VCaP (cell line): ENCODE measurements at regions not wholly inside any gene's neighbourhood (a gene's known extent, or its start where the extent isn't known, plus 50 kb on each side); places are given as distances from the start of the nearest gene placed in this dataset.
A peak's percentile ranks its signal among the peaks of the same experiment; 100 is the strongest.
"Not testable (repeated sequence)": the region's sequence is repeated elsewhere in the genome, so short reads cannot be mapped to it uniquely, and the experiment has no call there.

Source experiments
- H3K27ac ChIP-seq: fragments of 450-650 bp; 2 replicates; pipeline ENCODE4 v1.5.1; 2017
- TF ChIP-seq, protein P1 (sequence below): fragments of 450-650 bp; conservative IDR thresholded peaks from 2 replicates; pipeline ENCODE4 v1.5.1; 2017; ENCODE audit warnings: mild to moderate bottlenecking, moderate library complexity

DNA sequence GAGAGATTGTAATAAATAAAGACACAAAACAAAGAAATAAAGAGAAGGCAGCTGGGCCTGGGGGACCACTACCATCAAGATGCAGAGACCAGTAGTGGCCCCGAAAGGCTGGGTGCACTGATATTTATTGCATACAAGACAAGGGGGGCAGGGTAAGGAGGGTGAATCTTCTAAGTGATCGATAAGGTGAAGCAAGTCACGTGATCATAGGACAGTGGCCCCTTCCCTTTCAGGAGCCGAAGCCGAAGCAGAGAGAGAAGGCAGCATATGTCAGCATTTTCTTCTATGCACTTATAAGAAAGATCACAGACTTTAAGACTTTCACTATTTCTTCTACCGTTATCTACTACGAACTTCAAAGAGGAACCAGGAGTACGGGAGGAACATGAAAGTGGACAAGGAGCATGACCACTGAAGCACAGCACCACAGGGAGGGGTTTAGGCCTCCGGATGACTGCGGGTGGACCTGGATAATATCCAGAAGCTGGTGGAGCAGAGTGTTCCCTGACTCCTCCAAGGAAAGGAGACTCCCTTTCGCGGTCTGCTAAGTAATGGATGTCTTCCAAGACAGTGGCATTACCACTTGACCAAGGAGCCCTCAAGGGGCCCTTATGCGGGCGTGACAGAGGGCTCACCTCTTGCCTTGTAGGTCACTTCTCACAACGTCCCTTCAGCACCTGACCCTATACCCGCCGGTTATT is 126.4 kb downstream of the RBM46 start:
- H3K27ac ChIP-seq: not testable (repeated sequence)

GRCh38 chr4:154908168-154908567 is 127.1 kb downstream of the RBM46 start:
- TF ChIP-seq, protein P1, sequence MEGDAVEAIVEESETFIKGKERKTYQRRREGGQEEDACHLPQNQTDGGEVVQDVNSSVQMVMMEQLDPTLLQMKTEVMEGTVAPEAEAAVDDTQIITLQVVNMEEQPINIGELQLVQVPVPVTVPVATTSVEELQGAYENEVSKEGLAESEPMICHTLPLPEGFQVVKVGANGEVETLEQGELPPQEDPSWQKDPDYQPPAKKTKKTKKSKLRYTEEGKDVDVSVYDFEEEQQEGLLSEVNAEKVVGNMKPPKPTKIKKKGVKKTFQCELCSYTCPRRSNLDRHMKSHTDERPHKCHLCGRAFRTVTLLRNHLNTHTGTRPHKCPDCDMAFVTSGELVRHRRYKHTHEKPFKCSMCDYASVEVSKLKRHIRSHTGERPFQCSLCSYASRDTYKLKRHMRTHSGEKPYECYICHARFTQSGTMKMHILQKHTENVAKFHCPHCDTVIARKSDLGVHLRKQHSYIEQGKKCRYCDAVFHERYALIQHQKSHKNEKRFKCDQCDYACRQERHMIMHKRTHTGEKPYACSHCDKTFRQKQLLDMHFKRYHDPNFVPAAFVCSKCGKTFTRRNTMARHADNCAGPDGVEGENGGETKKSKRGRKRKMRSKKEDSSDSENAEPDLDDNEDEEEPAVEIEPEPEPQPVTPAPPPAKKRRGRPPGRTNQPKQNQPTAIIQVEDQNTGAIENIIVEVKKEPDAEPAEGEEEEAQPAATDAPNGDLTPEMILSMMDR: no peak
- no peak overlapping the region for H3K27ac ChIP-seq

GRCh38 chr4:154911097-154911496 is 130.0 kb downstream of the RBM46 start:
- H3K27ac ChIP-seq: no peak overlapping the region
- TF ChIP-seq, protein P1: peak; percentile 38; the same call in 1 of the 2 replicates

- no peak overlapping the region for H3K27ac ChIP-seq
- TF ChIP-seq, protein P1: no peak
Measured at GRCh38 chr4:154911608-154912098, 130.6 kb downstream of the RBM46 start.

DNA sequence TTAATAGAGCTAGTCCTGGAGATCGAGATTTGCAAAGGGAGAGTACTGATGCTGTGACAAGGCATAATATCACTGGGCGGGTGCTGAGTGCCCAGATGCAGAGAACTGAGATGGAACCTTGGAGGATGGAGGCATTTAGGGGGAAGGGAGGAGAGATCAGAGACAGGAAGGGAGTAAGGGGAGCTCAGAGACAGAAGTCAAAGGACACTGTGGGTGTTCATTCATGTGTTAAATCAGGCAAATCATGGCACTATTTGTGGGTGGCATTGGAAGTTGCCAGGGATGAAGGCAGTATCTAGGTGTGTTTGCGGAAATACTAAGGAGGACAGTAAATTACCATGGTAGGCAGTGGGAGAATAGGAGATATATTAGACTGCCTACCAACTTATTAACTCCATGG is 135.0 kb downstream of the RBM46 start:
- H3K27ac ChIP-seq: no peak overlapping the region
- TF ChIP-seq, protein P1: no peak

GRCh38 chr4:154927126-154927680 is 146.1 kb downstream of the RBM46 start:
- no peak overlapping the region for H3K27ac ChIP-seq
- TF ChIP-seq, protein P1: no peak

GRCh38 chr4:154928640-154929257 is 147.7 kb downstream of the RBM46 start:
- no peak overlapping the region for H3K27ac ChIP-seq
- TF ChIP-seq, protein P1: peak; percentile 90

DNA sequence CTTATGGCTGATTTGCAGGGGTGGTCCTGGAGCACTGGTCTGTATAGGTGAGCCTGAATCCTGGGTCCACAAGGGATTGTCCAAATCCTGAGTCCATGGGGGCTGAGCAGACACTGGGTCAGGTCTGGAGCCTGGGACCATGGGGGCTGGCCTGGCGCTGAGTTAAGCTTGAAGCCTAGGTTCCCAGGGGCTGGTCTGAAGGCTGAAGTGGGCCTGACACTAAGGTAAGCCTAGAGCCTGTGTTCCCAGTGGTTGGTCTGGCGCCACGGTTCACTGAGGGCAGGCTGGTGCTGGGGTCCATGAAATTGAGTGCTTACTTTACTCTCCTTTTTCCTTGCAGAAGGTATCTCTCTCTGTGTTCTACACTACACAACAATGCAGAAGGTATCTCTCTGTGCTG is 155.8 kb downstream of the RBM46 start:
- TF ChIP-seq, protein P1: no peak
- no peak overlapping the region for H3K27ac ChIP-seq
